HG03342 (cell line): ENCODE measurements at regions not wholly inside any gene's neighbourhood (a gene's known extent, or its start where the extent isn't known, plus 50 kb on each side); places are given as distances from the start of the nearest gene placed in this dataset.
"Not testable (repeated sequence)": the region's sequence is repeated elsewhere in the genome, so short reads cannot be mapped to it uniquely, and the experiment has no call there.

Source experiments
- ATAC-seq: cut with Tn5 transposase; IDR thresholded peaks from one replicate; pipeline ENCODE4 v1.9.1; 2021; ENCODE audit warnings: mild to moderate bottlenecking, moderate library complexity; ENCODE audit not compliant: unreplicated experiment

- not testable (repeated sequence) for ATAC-seq
These were observed 285.3 kb upstream of the DPP6 start for GRCh38 chr7:153766926-153767325.

- no peak for ATAC-seq
These were observed 279.2 kb upstream of the DPP6 start for GRCh38 chr7:153772966-153773365.

GRCh38 chr7:153776940-153777339, 275.3 kb upstream of the DPP6 start:
- peak; percentile 85 for ATAC-seq

- not testable (repeated sequence) for ATAC-seq
These were observed 254.8 kb upstream of the DPP6 start for GRCh38 chr7:153797363-153797762.

- ATAC-seq, result no peak
These were observed 244.1 kb upstream of the DPP6 start for GRCh38 chr7:153808117-153808516.

- no peak for ATAC-seq
These were observed 222.7 kb upstream of the DPP6 start for GRCh38 chr7:153829525-153829924.

- ATAC-seq, result no peak
These were observed 220.0 kb upstream of the DPP6 start for GRCh38 chr7:153832160-153832559.

GRCh38 chr7:153835103-153835502, 217.1 kb upstream of the DPP6 start:
- no peak for ATAC-seq

GRCh38 chr7:153835712-153836265, 216.4 kb upstream of the DPP6 start:
- ATAC-seq, result no peak

- no peak for ATAC-seq
These were observed 213.6 kb upstream of the DPP6 start for GRCh38 chr7:153838591-153838990.

- no peak for ATAC-seq
These were observed 211.3 kb upstream of the DPP6 start for GRCh38 chr7:153840861-153841260.

GRCh38 chr7:153847828-153848227, 204.4 kb upstream of the DPP6 start:
- no peak for ATAC-seq

- ATAC-seq, result no peak
These were observed 199.9 kb upstream of the DPP6 start for GRCh38 chr7:153852261-153852660.

GRCh38 chr7:153858355-153858754, 193.8 kb upstream of the DPP6 start:
- no peak for ATAC-seq

GRCh38 chr7:153859239-153859638, 193.0 kb upstream of the DPP6 start:
- no peak for ATAC-seq

- ATAC-seq, result no peak
These were observed 165.4 kb upstream of the DPP6 start for GRCh38 chr7:153886506-153887441.

GRCh38 chr7:153887749-153888569, 164.2 kb upstream of the DPP6 start:
- no peak for ATAC-seq

GRCh38 chr7:153891990-153892389, 160.2 kb upstream of the DPP6 start:
- ATAC-seq, result no peak

- no peak for ATAC-seq
These were observed 149.3 kb upstream of the DPP6 start for GRCh38 chr7:153902862-153903261.

- ATAC-seq, result no peak
These were observed 140.0 kb upstream of the DPP6 start for GRCh38 chr7:153912211-153912610.

GRCh38 chr7:153920126-153920525, 132.1 kb upstream of the DPP6 start:
- no peak for ATAC-seq
